ENCODE measurements at regions not wholly inside any gene's neighbourhood (a gene's known extent, or its start where the extent isn't known, plus 50 kb on each side); places are given as distances from the start of the nearest gene placed in this dataset.

DNA sequence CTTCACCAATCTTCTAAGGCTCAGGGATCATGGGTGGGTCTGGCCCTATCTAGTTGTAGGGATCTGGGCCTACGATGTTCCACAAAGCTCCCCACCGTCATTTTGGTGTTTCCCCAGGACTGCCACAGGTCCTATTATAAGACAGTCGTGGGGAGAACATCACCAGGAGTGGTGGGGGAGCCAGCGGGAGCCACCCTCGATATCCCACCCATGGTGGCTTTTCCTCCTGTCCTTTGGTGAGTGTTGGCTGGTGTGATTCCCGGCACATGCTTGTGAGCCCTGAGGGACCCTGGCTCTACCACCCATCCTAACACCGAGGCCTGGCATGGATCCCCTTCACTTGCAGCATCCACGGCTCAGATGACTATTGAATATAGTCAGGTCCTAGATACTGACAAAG, 247.4 kb downstream of the ACTR3B start (continued):
- TF ChIP-seq, protein P1, sequence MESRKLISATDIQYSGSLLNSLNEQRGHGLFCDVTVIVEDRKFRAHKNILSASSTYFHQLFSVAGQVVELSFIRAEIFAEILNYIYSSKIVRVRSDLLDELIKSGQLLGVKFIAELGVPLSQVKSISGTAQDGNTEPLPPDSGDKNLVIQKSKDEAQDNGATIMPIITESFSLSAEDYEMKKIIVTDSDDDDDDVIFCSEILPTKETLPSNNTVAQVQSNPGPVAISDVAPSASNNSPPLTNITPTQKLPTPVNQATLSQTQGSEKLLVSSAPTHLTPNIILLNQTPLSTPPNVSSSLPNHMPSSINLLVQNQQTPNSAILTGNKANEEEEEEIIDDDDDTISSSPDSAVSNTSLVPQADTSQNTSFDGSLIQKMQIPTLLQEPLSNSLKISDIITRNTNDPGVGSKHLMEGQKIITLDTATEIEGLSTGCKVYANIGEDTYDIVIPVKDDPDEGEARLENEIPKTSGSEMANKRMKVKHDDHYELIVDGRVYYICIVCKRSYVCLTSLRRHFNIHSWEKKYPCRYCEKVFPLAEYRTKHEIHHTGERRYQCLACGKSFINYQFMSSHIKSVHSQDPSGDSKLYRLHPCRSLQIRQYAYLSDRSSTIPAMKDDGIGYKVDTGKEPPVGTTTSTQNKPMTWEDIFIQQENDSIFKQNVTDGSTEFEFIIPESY (IDR thresholded peaks at IDR 0.05) = no peak
- TF ChIP-seq TAF1 (conservative IDR thresholded peaks at IDR 0.05) = no peak
- no peak for TF ChIP-seq NR2F2 (IDR thresholded peaks at IDR 0.05)
- no peak for TF ChIP-seq HNF4G (IDR thresholded peaks at IDR 0.05)

DNA sequence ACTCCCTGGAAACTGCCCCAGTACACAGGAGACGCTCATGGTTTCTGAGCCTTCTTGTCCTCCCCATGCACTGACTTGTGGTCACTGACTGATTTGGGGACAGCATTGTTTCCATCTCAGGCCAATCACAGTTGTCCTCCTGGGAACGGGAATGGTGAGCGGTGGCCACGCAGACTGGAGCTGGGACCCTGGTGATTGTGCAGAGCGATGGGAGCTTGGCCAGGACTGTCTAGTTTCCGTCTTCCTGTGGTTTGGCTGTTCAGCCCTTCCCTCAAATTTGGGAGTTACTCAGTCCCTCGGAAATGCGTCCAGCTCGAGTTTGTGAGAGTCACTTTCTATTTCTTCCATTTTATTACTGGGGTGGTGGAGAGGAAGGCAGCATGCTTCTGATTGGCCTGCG, 250.9 kb downstream of the ACTR3B start:
- no peak overlapping the region for H3K27ac ChIP-seq (ENCODE audit: low read depth in 1 of 2, low read length in 2 of 2)
- H3K9ac ChIP-seq (ENCODE audit: low read depth in 1 of 2, low read length in 2 of 2) = no peak overlapping the region
- no peaks in the 10 kb centered on the region for H3K9me3 ChIP-seq (ENCODE audit: control insufficient read depth in 4 of 4, low read length in 3 of 4)
- TF ChIP-seq TAF1 (conservative IDR thresholded peaks at IDR 0.05) (no peak), RAD21 (IDR thresholded peaks at IDR 0.05) (no peak), RXRA (IDR thresholded peaks at IDR 0.05) (no peak), YY1 (IDR thresholded peaks at IDR 0.05) (no peak), NR2F2 (IDR thresholded peaks at IDR 0.05) (no peak), EGR1 (IDR thresholded peaks at IDR 0.05; ENCODE audit: low read depth in 2 of 2) (no peak), FOXA2 (IDR thresholded peaks at IDR 0.05) (no peak), HNF4G (IDR thresholded peaks at IDR 0.05) (no peak), HNF4A (conservative IDR thresholded peaks at IDR 0.05) (no peak)
- TF ChIP-seq, protein P2, sequence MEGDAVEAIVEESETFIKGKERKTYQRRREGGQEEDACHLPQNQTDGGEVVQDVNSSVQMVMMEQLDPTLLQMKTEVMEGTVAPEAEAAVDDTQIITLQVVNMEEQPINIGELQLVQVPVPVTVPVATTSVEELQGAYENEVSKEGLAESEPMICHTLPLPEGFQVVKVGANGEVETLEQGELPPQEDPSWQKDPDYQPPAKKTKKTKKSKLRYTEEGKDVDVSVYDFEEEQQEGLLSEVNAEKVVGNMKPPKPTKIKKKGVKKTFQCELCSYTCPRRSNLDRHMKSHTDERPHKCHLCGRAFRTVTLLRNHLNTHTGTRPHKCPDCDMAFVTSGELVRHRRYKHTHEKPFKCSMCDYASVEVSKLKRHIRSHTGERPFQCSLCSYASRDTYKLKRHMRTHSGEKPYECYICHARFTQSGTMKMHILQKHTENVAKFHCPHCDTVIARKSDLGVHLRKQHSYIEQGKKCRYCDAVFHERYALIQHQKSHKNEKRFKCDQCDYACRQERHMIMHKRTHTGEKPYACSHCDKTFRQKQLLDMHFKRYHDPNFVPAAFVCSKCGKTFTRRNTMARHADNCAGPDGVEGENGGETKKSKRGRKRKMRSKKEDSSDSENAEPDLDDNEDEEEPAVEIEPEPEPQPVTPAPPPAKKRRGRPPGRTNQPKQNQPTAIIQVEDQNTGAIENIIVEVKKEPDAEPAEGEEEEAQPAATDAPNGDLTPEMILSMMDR (IDR thresholded peaks at IDR 0.05; ENCODE audit: low read depth, low read length, missing input control) = no peak
- TF ChIP-seq, protein P3, sequence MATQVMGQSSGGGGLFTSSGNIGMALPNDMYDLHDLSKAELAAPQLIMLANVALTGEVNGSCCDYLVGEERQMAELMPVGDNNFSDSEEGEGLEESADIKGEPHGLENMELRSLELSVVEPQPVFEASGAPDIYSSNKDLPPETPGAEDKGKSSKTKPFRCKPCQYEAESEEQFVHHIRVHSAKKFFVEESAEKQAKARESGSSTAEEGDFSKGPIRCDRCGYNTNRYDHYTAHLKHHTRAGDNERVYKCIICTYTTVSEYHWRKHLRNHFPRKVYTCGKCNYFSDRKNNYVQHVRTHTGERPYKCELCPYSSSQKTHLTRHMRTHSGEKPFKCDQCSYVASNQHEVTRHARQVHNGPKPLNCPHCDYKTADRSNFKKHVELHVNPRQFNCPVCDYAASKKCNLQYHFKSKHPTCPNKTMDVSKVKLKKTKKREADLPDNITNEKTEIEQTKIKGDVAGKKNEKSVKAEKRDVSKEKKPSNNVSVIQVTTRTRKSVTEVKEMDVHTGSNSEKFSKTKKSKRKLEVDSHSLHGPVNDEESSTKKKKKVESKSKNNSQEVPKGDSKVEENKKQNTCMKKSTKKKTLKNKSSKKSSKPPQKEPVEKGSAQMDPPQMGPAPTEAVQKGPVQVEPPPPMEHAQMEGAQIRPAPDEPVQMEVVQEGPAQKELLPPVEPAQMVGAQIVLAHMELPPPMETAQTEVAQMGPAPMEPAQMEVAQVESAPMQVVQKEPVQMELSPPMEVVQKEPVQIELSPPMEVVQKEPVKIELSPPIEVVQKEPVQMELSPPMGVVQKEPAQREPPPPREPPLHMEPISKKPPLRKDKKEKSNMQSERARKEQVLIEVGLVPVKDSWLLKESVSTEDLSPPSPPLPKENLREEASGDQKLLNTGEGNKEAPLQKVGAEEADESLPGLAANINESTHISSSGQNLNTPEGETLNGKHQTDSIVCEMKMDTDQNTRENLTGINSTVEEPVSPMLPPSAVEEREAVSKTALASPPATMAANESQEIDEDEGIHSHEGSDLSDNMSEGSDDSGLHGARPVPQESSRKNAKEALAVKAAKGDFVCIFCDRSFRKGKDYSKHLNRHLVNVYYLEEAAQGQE (IDR thresholded peaks at IDR 0.05) = no peak
- TF ChIP-seq, protein P1 (IDR thresholded peaks at IDR 0.05) = no peak
- H3K27me3 ChIP-seq (ENCODE audit: control insufficient read depth in 4 of 4, insufficient read depth in 4 of 4, low read length in 3 of 4) = no peaks in the 10 kb centered on the region
- 87% methylated on average over 10 of the region's 10 CpGs for WGBS
- no peak overlapping the region for H3K4me3 ChIP-seq (ENCODE audit: low read depth in 1 of 3, low read length in 3 of 3)
- no peaks in the 10 kb centered on the region for H3K4me1 ChIP-seq (ENCODE audit: control insufficient read depth in 4 of 4, insufficient read depth in 4 of 4, low read length in 3 of 4)
- DNase-seq (ENCODE audit: low spot score) = no peak
- no peaks in the 10 kb centered on the region for H3K36me3 ChIP-seq (ENCODE audit: control insufficient read depth in 4 of 4, insufficient read depth in 3 of 4, low read depth in 1 of 4, low read length in 3 of 4)

Measured in liver (tissue), 8 donors.